GM13977 (cell line): ENCODE measurements at regions not wholly inside any gene's neighbourhood (a gene's known extent, or its start where the extent isn't known, plus 50 kb on each side); places are given as distances from the start of the nearest gene placed in this dataset.

ENCODE experiments used
- DNase-seq: peaks from one replicate; pipeline ENCODE4 v3.0.0; 2012; ENCODE audit warnings: low spot score
- CTCF ChIP-seq: IDR thresholded peaks from 2 replicates; pipeline ENCODE4 v1.5.1; 2012; ENCODE audit warnings: mild to moderate bottlenecking, control low read depth; ENCODE audit not compliant: insufficient read depth; ENCODE audit errors: extremely low read depth, missing control alignments
- in situ Hi-C: fragments of 300-500 bp; cut with MboI; formaldehyde crosslinking; loops from one replicate; pipeline ENCODE4 v1.12.0; 2022; ENCODE audit warnings: low sequenced_read_pairs, low pct_unique_long_range_greater_than_20kb, mixed read lengths, inconsistent platforms; ENCODE audit not compliant: unreplicated experiment

- TF ChIP-seq CTCF: no peak
- in situ Hi-C loops: no loop called here
- DNase-seq: no peak
Observed at GRCh38 chr12:84807249-84807648, 105.3 kb downstream of the SLC6A15 start.

GRCh38 chr12:84805474-84805858 lies 107.1 kb downstream of the SLC6A15 start:
- in situ Hi-C loops: no loop called here
- no peak for TF ChIP-seq CTCF
- no peak for DNase-seq

- no peak for DNase-seq
- TF ChIP-seq CTCF: no peak
- in situ Hi-C loops: no loop called here
Observed at GRCh38 chr12:84804691-84805473, 107.7 kb downstream of the SLC6A15 start.

- DNase-seq: no peak
- in situ Hi-C loops: no loop called here
- no peak for TF ChIP-seq CTCF
Observed at GRCh38 chr12:84803661-84804060, 108.9 kb downstream of the SLC6A15 start.

- TF ChIP-seq CTCF: no peak
- in situ Hi-C loops: no loop called here
- no peak for DNase-seq
Observed at GRCh38 chr12:84802161-84802560, 110.4 kb downstream of the SLC6A15 start.

- in situ Hi-C loops: no loop called here
- DNase-seq: no peak
- TF ChIP-seq CTCF: no peak
Observed at GRCh38 chr12:84793558-84794367, 118.8 kb downstream of the SLC6A15 start.
